ENCODE measurements at regions not wholly inside any gene's neighbourhood (a gene's known extent, or its start where the extent isn't known, plus 50 kb on each side); places are given as distances from the start of the nearest gene placed in this dataset.

DNA sequence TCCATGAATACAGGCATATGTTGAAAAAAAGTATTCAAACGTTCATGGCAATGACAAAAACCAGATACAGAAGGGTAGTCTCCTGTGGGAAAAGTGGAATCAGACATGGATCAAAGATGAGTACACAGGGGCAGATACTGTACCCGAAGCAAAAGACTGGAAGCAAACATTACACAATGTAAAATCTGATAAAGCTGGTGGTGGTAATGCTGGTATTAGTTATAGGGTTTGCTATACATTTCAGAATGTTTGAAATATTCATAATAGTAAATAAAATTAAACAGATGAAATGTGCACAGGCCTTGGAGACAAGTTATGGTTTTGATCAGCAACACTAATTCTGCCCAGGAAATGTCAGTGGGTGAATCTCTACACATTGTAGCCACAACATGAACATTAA is 607.6 kb downstream of the SOX6 start:
- no peak for TF ChIP-seq EZH2 (IDR thresholded peaks at IDR 0.05; ENCODE audit: borderline replicate concordance, low read depth, low read length)
- TF ChIP-seq, protein P1, sequence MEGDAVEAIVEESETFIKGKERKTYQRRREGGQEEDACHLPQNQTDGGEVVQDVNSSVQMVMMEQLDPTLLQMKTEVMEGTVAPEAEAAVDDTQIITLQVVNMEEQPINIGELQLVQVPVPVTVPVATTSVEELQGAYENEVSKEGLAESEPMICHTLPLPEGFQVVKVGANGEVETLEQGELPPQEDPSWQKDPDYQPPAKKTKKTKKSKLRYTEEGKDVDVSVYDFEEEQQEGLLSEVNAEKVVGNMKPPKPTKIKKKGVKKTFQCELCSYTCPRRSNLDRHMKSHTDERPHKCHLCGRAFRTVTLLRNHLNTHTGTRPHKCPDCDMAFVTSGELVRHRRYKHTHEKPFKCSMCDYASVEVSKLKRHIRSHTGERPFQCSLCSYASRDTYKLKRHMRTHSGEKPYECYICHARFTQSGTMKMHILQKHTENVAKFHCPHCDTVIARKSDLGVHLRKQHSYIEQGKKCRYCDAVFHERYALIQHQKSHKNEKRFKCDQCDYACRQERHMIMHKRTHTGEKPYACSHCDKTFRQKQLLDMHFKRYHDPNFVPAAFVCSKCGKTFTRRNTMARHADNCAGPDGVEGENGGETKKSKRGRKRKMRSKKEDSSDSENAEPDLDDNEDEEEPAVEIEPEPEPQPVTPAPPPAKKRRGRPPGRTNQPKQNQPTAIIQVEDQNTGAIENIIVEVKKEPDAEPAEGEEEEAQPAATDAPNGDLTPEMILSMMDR (IDR thresholded peaks at IDR 0.05 in 2 of 3, conservative IDR thresholded peaks at IDR 0.05 in 1 of 3; ENCODE audit: insufficient read depth in 2 of 3, low read depth in 1 of 3, low read length in 3 of 3): no peak
- TF ChIP-seq ZNF79 (CRISPR knock-in tag; IDR thresholded peaks at IDR 0.05; ENCODE audit: low read depth): no peak
- TF ChIP-seq BHLHE40 (IDR thresholded peaks at IDR 0.05; ENCODE audit: low read length): no peak
